Mesodermal cell (in vitro differentiated cells): ENCODE measurements at regions not wholly inside any gene's neighbourhood (a gene's known extent, or its start where the extent isn't known, plus 50 kb on each side); places are given as distances from the start of the nearest gene placed in this dataset.

Experiments
- H3K27ac ChIP-seq: 2 replicates; pipeline ENCODE4 v1.7.0; 2013; ENCODE audit warnings: mild to moderate bottlenecking, low read depth, low read length, moderate library complexity; ENCODE audit not compliant: severe bottlenecking
- H3K36me3 ChIP-seq: 2 replicates; pipeline ENCODE4 v1.7.1; 2013; ENCODE audit warnings: mild to moderate bottlenecking, low read length, moderate library complexity; ENCODE audit not compliant: control insufficient read depth, insufficient read depth
- H3K4me1 ChIP-seq: one replicate; pipeline ENCODE4 v1.7.1; 2013; ENCODE audit warnings: mild to moderate bottlenecking, low read length; ENCODE audit not compliant: insufficient read depth, control insufficient read depth, poor library complexity, severe bottlenecking
- H3K4me3 ChIP-seq: 2 replicates; pipeline ENCODE4 v1.7.0; 2013; ENCODE audit warnings: low read length, control low read depth, mild to moderate bottlenecking; ENCODE audit not compliant: insufficient read depth, poor library complexity, severe bottlenecking; ENCODE audit errors: extremely low read depth
- H3K9me3 ChIP-seq: 2 replicates; pipeline ENCODE4 v1.7.1; 2013; ENCODE audit warnings: mild to moderate bottlenecking, low read length, moderate library complexity; ENCODE audit not compliant: control insufficient read depth
- WGBS, 2 experiments: methylation state at CpG; one replicate each; pipeline ENCODE4 v1.1.5; 2013; ENCODE audit warnings: missing lambda C conversion rate in 2 of 2; ENCODE audit not compliant: insufficient coverage in 2 of 2; 5-methylcytosine and 5-hydroxymethylcytosine counted together

GRCh38 chr11:25943031-25943430 lies 388.9 kb upstream of the ANO3 start:
- no peaks in the 10 kb centered on the region for H3K9me3 ChIP-seq
- H3K36me3 ChIP-seq: no peaks in the 10 kb centered on the region
- H3K4me3 ChIP-seq: no peak overlapping the region
- H3K4me1 ChIP-seq: no peaks in the 10 kb centered on the region
- 100% methylated on average over 2 of the region's 6 CpGs; no CpG with 5 or more reads in 1 of the 2 experiments for WGBS, 2 experiments
- H3K27ac ChIP-seq: no peak overlapping the region

- no peaks in the 10 kb centered on the region for H3K36me3 ChIP-seq
- no peak overlapping the region for H3K27ac ChIP-seq
- H3K4me1 ChIP-seq: no peaks in the 10 kb centered on the region
- H3K4me3 ChIP-seq: no peak overlapping the region
- H3K9me3 ChIP-seq: no peaks in the 10 kb centered on the region
- WGBS, 2 experiments: 93 to 98% methylated on average over 15 of the region's 17 CpGs
These were observed 387.9 kb upstream of the ANO3 start for GRCh38 chr11:25943777-25944661.

GRCh38 chr11:25949918-25950317 lies 382.0 kb upstream of the ANO3 start:
- H3K4me1 ChIP-seq: no peaks in the 10 kb centered on the region
- 83% methylated on average over 1 of the region's 2 CpGs; no CpG with 5 or more reads in 1 of the 2 experiments for WGBS, 2 experiments

GRCh38 chr11:25953006-25953405 lies 378.9 kb upstream of the ANO3 start:
- Histone ChIP-seq H3K27ac (no peak overlapping the region), H3K4me3 (no peak overlapping the region), H3K4me1 (no peaks in the 10 kb centered on the region), H3K36me3 (no peaks in the 10 kb centered on the region), H3K9me3 (no peaks in the 10 kb centered on the region)
- 81 to 91% methylated on average over 3 of the region's 3 CpGs for WGBS, 2 experiments

More at GRCh38 chr11:25949918-25950317, 382.0 kb upstream of the ANO3 start:
- Histone ChIP-seq H3K4me3 (no peak overlapping the region), H3K27ac (no peak overlapping the region), H3K36me3 (no peaks in the 10 kb centered on the region), H3K9me3 (no peaks in the 10 kb centered on the region)

- Histone ChIP-seq H3K36me3 (no peaks in the 10 kb centered on the region), H3K27ac (no peak overlapping the region), H3K4me1 (no peaks in the 10 kb centered on the region), H3K9me3 (no peaks in the 10 kb centered on the region), H3K4me3 (no peak overlapping the region)
- WGBS, 2 experiments: 73% methylated on average over 3 of the region's 4 CpGs; no CpG with 5 or more reads in 1 of the 2 experiments
These were observed 373.9 kb upstream of the ANO3 start for GRCh38 chr11:25958045-25958444.

- WGBS, 2 experiments: 65% methylated on average over 2 of the region's 4 CpGs; no CpG with 5 or more reads in 1 of the 2 experiments
These were observed 370.4 kb upstream of the ANO3 start for GRCh38 chr11:25961539-25961938.

GRCh38 chr11:25970726-25971508 lies 361.0 kb upstream of the ANO3 start:
- Histone ChIP-seq H3K9me3 (no peaks in the 10 kb centered on the region), H3K27ac (no peak overlapping the region), H3K36me3 (no peaks in the 10 kb centered on the region), H3K4me3 (no peak overlapping the region), H3K4me1 (no peaks in the 10 kb centered on the region)
- 100% methylated on average over 2 of the region's 2 CpGs for WGBS, 2 experiments

More at GRCh38 chr11:25961539-25961938, 370.4 kb upstream of the ANO3 start:
- Histone ChIP-seq H3K4me1 (no peaks in the 10 kb centered on the region), H3K4me3 (no peak overlapping the region), H3K9me3 (no peaks in the 10 kb centered on the region), H3K27ac (no peak overlapping the region), H3K36me3 (no peaks in the 10 kb centered on the region)

GRCh38 chr11:25980091-25980490 lies 351.8 kb upstream of the ANO3 start:
- no peaks in the 10 kb centered on the region for H3K36me3 ChIP-seq
- no peaks in the 10 kb centered on the region for H3K9me3 ChIP-seq
- no peak overlapping the region for H3K4me3 ChIP-seq
- no peak overlapping the region for H3K27ac ChIP-seq
- H3K4me1 ChIP-seq: no peaks in the 10 kb centered on the region
- 86% methylated on average over 3 of the region's 4 CpGs; no CpG with 5 or more reads in 1 of the 2 experiments for WGBS, 2 experiments

GRCh38 chr11:25981998-25982397 lies 349.9 kb upstream of the ANO3 start:
- no peaks in the 10 kb centered on the region for H3K4me1 ChIP-seq
- H3K27ac ChIP-seq: no peak overlapping the region
- no peaks in the 10 kb centered on the region for H3K9me3 ChIP-seq
- H3K36me3 ChIP-seq: no peaks in the 10 kb centered on the region
- no peak overlapping the region for H3K4me3 ChIP-seq
- WGBS, 2 experiments: 0 to 15% methylated on average over 1 to 2 of the region's 4 CpGs

GRCh38 chr11:25983280-25983679 lies 348.6 kb upstream of the ANO3 start:
- no peaks in the 10 kb centered on the region for H3K9me3 ChIP-seq
- H3K27ac ChIP-seq: no peak overlapping the region
- H3K4me3 ChIP-seq: no peak overlapping the region
- 84 to 100% methylated on average over 1 to 2 of the region's 3 CpGs for WGBS, 2 experiments
- H3K4me1 ChIP-seq: no peaks in the 10 kb centered on the region
- no peaks in the 10 kb centered on the region for H3K36me3 ChIP-seq
